ENCODE measurements at regions not wholly inside any gene's neighbourhood (a gene's known extent, or its start where the extent isn't known, plus 50 kb on each side); places are given as distances from the start of the nearest gene placed in this dataset.

GRCh38 chr11:45553383-45553936, 112.0 kb downstream of the CHST1 start:
- no peak for DNase-seq

- DNase-seq: no peak
These were observed 114.2 kb downstream of the CHST1 start for GRCh38 chr11:45551191-45551713.

- DNase-seq: no peak
These were observed 116.2 kb downstream of the CHST1 start for GRCh38 chr11:45549257-45549656.

GRCh38 chr11:45546366-45546765, 119.1 kb downstream of the CHST1 start:
- no peak for DNase-seq

- no peak for DNase-seq
These were observed 120.6 kb downstream of the CHST1 start for GRCh38 chr11:45544826-45545225.

- DNase-seq: no peak
These were observed 121.5 kb downstream of the CHST1 start for GRCh38 chr11:45543808-45544422.

- DNase-seq: no peak
These were observed 122.3 kb downstream of the CHST1 start for GRCh38 chr11:45543081-45543480.

GRCh38 chr11:45541693-45542434, 123.6 kb downstream of the CHST1 start:
- no peak for DNase-seq

GRCh38 chr11:45538939-45539338, 126.5 kb downstream of the CHST1 start:
- DNase-seq: no peak

GRCh38 chr11:45538363-45538762, 127.1 kb downstream of the CHST1 start:
- DNase-seq: no peak

GRCh38 chr11:45537614-45538013, 127.8 kb downstream of the CHST1 start:
- DNase-seq: no peak

GRCh38 chr11:45535033-45535432, 130.4 kb downstream of the CHST1 start:
- no peak for DNase-seq

GRCh38 chr11:45534132-45534531, 131.3 kb downstream of the CHST1 start:
- DNase-seq: no peak

GRCh38 chr11:45532546-45532945, 132.9 kb downstream of the CHST1 start:
- no peak for DNase-seq

GRCh38 chr11:45530776-45531175, 134.6 kb downstream of the CHST1 start:
- no peak for DNase-seq

GRCh38 chr11:45530111-45530510, 135.3 kb downstream of the CHST1 start:
- DNase-seq: no peak

- DNase-seq: no peak
These were observed 137.0 kb downstream of the CHST1 start for GRCh38 chr11:45528435-45528834.

- no peak for DNase-seq
These were observed 137.5 kb downstream of the CHST1 start for GRCh38 chr11:45527898-45528297.

GRCh38 chr11:45525393-45525792, 140.0 kb downstream of the CHST1 start:
- no peak for DNase-seq

- DNase-seq: no peak
These were observed 141.7 kb downstream of the CHST1 start for GRCh38 chr11:45523760-45524159.

- no peak for DNase-seq
These were observed 146.4 kb downstream of the CHST1 start for GRCh38 chr11:45518833-45519535.

GRCh38 chr11:45518141-45518832, 147.1 kb downstream of the CHST1 start:
- DNase-seq: no peak

Data from NCI-H1048 (cell line).